MM.1S (cell line): ENCODE measurements at regions not wholly inside any gene's neighbourhood (a gene's known extent, or its start where the extent isn't known, plus 50 kb on each side); places are given as distances from the start of the nearest gene placed in this dataset.

ENCODE experiments used
- CTCF ChIP-seq: fragments of 300-600 bp; sonication (generic); IDR thresholded peaks from 2 replicates; pipeline ENCODE4 v1.5.1; 2016; ENCODE audit warnings: antibody characterized with exemption, low read length, mixed read lengths
- EZH2 ChIP-seq: fragments of 300-600 bp; sonication (generic); optimal IDR thresholded peaks from 2 replicates; pipeline ENCODE3; 2017; ENCODE audit warnings: low read depth, mild to moderate bottlenecking, antibody characterized with exemption, low read length, mixed read lengths

- TF ChIP-seq CTCF (no peak), EZH2 (no peak)
Observed at GRCh38 chrX:88416965-88417364, 330.1 kb upstream of the CPXCR1 start.
